CD8-positive, alpha-beta memory T cell (primary cell): ENCODE measurements at regions not wholly inside any gene's neighbourhood (a gene's known extent, or its start where the extent isn't known, plus 50 kb on each side); places are given as distances from the start of the nearest gene placed in this dataset.

ENCODE experiments used
- CTCF ChIA-PET: fragments of 350-600 bp; sonication (Branson Sonifier 250); formaldehyde crosslinking; loops from one replicate; lab custom pipeline; 2021; ENCODE audit warnings: antibody characterized with exemption; lab: Charles Lee
- POLR2A ChIA-PET: fragments of 350-600 bp; sonication (Branson Sonifier 250); formaldehyde crosslinking; loops from one replicate; lab custom pipeline; 2021; ENCODE audit warnings: antibody characterized with exemption; lab: Charles Lee
- DNase-seq, 5 donors: peaks; one replicate each; pipeline versions ENCODE4 v3.0.0 to v3.0.0-alpha.2; 2020 to 2022; ENCODE audit warnings: mixed read lengths in 1 of 5
- H3K27ac ChIP-seq: one replicate; pipeline ENCODE4 v1.7.0; 2013; ENCODE audit warnings: low read depth, mild to moderate bottlenecking, low read length, moderate library complexity
- H3K27me3 ChIP-seq: 2 replicates; pipeline ENCODE4 v1.7.0; 2013; ENCODE audit warnings: low read length, mild to moderate bottlenecking; ENCODE audit not compliant: insufficient read depth, poor library complexity, severe bottlenecking
- H3K36me3 ChIP-seq: 2 replicates; pipeline ENCODE4 v1.7.0; 2013; ENCODE audit warnings: mild to moderate bottlenecking, low read length, moderate library complexity; ENCODE audit not compliant: insufficient read depth
- H3K4me1 ChIP-seq: 2 replicates; pipeline ENCODE4 v1.7.0; 2013; ENCODE audit warnings: mild to moderate bottlenecking, low read length, moderate library complexity; ENCODE audit not compliant: insufficient read depth
- H3K4me3 ChIP-seq: 2 replicates; pipeline ENCODE4 v1.7.0; 2013; ENCODE audit warnings: mild to moderate bottlenecking, low read length
- H3K9me3 ChIP-seq: 2 replicates; pipeline ENCODE4 v1.7.0; 2013; ENCODE audit warnings: mild to moderate bottlenecking, low read length
- H3K27ac Mint-ChIP-seq, 8 donors: one replicate each; pipeline ENCODE4 v1.8.0; 2020 to 2021; ENCODE audit warnings: mixed read lengths in 8 of 8, mild to moderate bottlenecking in 6 of 8, inconsistent platforms in 3 of 8, moderate library complexity in 3 of 8
- H3K27me3 Mint-ChIP-seq, 2 donors: one replicate each; pipeline ENCODE4 v1.8.0; 2020 to 2021; ENCODE audit warnings: mixed read lengths in 2 of 2, mild to moderate bottlenecking in 1 of 2, moderate library complexity in 1 of 2
- H3K36me3 Mint-ChIP-seq, 3 donors: one replicate each; pipeline ENCODE4 v1.8.0; 2020 to 2021; ENCODE audit warnings: mixed read lengths in 3 of 3, inconsistent platforms in 1 of 3, mild to moderate bottlenecking in 1 of 3
- H3K4me1 Mint-ChIP-seq, 3 donors: one replicate each; pipeline ENCODE4 v1.8.0; 2020 to 2021; ENCODE audit warnings: mixed read lengths in 3 of 3, inconsistent platforms in 1 of 3, mild to moderate bottlenecking in 1 of 3
- H3K4me3 Mint-ChIP-seq, 7 donors: one replicate each; pipeline ENCODE4 v1.8.0; 2020 to 2021; ENCODE audit warnings: mixed read lengths in 7 of 7, mild to moderate bottlenecking in 6 of 7, moderate library complexity in 4 of 7, inconsistent platforms in 2 of 7
- H3K9me3 Mint-ChIP-seq, 5 donors: one replicate each; pipeline ENCODE4 v1.8.0; 2020 to 2022; ENCODE audit warnings: mixed read lengths in 5 of 5, mild to moderate bottlenecking in 3 of 5, moderate library complexity in 2 of 5, inconsistent platforms in 1 of 5

DNA sequence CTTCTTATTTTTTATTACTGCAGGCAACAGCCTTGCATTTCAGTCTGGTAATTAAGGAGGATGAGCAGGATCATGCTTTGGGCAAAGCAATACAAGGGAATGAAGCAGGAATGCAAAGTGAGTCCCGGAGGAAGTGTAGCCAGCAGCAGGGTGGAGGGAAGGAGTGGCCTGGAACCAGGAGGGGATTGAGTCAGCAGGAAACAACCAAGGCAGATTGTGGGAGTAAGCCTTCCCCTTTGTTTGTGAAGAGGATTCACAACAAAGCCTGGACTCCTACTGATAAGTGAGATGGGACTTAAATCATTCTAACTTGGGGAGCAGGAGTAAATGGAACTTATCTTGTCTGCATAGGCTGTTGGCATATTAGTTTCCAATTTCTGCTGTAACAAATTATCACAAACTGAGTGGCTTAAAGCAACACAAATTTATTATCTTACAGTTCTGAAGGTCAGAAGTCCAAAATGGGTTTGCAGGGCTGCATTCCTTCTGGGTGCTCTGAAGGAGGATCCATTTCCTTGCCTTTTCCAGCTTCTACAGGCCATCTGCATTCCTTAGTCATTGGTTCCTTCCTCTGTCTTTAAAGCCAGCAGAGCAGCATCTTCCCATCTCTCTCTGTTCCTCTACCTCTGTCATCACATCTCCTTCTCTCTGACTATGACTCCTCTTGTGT lies 93.2 kb upstream of the AP1S2 start:
- no peak for DNase-seq
- ChIA-PET CTCF (no interaction called here), POLR2A (no interaction called here)
- Mint-ChIP-seq H3K36me3 (no peaks in the 10 kb centered on the region), H3K4me1 (no peaks in the 10 kb centered on the region), H3K4me3 (no peak overlapping the region), H3K9me3 (no peaks in the 10 kb centered on the region), H3K27me3 (peaks cover 8 to 15% of the 10 kb centered on the region in 2 donors), H3K27ac (no peak overlapping the region)
- Histone ChIP-seq H3K4me3 (no peak overlapping the region), H3K36me3 (no peaks in the 10 kb centered on the region), H3K27me3 (no peaks in the 10 kb centered on the region), H3K4me1 (no peaks in the 10 kb centered on the region), H3K9me3 (no peaks in the 10 kb centered on the region), H3K27ac (no peak overlapping the region)

DNA sequence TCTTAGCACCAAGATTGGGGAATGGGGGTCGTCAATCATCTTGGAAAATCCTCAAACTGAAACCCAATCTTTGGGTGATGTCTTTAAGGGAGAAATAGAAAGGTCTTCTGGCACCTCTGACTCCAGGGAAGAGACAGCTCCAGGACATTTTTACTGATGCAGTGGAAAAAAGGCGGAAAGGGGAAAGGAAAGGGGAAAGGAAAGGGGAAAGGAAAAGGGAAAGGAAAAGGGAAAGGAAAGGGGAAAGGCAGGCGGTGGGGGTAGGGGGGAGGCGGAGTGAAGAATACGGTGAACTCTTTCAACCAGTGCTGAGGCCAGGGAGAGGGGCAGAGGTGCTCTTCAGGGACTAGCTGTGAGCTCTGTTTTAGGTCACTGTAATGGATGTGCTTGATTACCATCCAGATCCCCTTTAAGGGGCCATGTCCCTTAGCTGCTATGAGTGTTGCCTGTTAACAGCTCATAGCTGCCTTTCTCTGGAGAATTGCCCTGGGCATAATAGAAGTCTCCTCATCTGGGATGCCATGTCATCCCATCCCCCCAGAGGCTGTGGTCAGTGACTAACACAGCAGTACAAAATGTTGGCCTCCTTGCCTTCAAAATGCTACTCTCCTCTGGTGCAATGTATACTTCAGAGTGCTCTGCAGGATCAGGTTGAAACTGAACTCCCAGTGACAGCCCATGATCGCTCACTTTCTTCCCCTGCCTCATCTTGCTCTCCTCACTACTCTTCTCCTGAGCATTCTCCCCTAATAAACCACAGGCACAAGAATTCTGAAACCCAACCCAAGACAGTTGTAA lies 92.4 kb upstream of the AP1S2 start:
- Mint-ChIP-seq H3K36me3 (no peaks in the 10 kb centered on the region), H3K27me3 (peaks cover 8 to 15% of the 10 kb centered on the region in 2 donors), H3K4me1 (no peaks in the 10 kb centered on the region), H3K4me3 (no peak overlapping the region), H3K9me3 (no peaks in the 10 kb centered on the region), H3K27ac (no peak overlapping the region)
- no peak overlapping the region for H3K4me3 ChIP-seq
- H3K36me3 ChIP-seq: no peaks in the 10 kb centered on the region
- CTCF ChIA-PET: no interaction called here
- no peaks in the 10 kb centered on the region for H3K9me3 ChIP-seq
- no peaks in the 10 kb centered on the region for H3K27me3 ChIP-seq
- no peak overlapping the region for H3K27ac ChIP-seq
- POLR2A ChIA-PET: no interaction called here
- no peaks in the 10 kb centered on the region for H3K4me1 ChIP-seq
- DNase-seq: no peak

DNA sequence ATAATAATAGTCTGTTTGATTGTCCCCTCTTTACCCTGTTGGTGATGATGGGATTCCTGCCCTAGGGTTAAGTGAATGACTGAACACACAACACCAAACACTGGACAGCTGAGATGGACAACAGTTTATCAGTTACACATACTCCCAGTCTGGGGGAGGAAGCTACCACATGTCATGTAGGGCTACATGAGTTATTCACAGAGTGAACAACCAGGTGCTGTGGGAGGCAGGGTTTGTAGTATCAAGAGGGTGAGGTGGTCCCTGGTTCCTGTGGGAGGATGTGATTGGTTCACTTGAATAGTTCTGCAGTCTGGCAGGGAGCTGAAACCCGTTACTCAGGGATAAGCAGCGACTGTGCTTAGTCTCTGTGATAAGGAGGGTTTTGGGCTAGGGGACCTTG lies 88.8 kb upstream of the AP1S2 start:
- ChIA-PET CTCF (no interaction called here), POLR2A (no interaction called here)
- Histone ChIP-seq H3K9me3 (no peaks in the 10 kb centered on the region), H3K4me1 (no peaks in the 10 kb centered on the region), H3K27me3 (no peaks in the 10 kb centered on the region), H3K27ac (no peak overlapping the region), H3K36me3 (no peaks in the 10 kb centered on the region), H3K4me3 (no peak overlapping the region)
- Mint-ChIP-seq H3K36me3 (no peaks in the 10 kb centered on the region), H3K27me3 (peaks cover 9 to 11% of the 10 kb centered on the region in 2 donors), H3K4me1 (no peaks in the 10 kb centered on the region), H3K27ac (no peak overlapping the region), H3K9me3 (peaks cover 0 to 4% (median 2%) of the 10 kb centered on the region in 5 donors), H3K4me3 (no peak overlapping the region)
- DNase-seq: no peak

DNA sequence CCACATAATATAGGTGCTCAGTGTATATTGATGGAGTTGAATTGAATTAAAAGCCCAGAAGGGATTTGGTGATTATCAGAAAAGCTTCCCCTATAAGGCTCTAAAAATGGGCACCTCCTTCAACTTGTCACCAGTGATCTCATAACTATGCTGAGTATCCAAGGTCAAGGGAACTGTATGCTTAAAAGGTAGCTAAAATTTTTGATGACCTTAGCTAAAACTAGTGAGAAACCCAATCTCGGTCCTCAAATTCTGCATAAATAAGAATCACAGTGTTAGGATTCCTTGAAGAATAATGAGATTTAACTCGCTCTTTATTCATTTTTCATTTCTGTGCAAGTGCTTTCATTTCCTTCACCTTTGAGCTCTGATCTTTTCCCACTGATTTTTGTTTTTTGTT lies 87.7 kb upstream of the AP1S2 start:
- Mint-ChIP-seq H3K9me3 (peaks cover 0 to 4% (median 2%) of the 10 kb centered on the region in 5 donors), H3K27me3 (peaks cover 7 to 10% of the 10 kb centered on the region in 2 donors), H3K4me3 (no peak overlapping the region), H3K27ac (no peak overlapping the region), H3K4me1 (no peaks in the 10 kb centered on the region), H3K36me3 (no peaks in the 10 kb centered on the region)
- Histone ChIP-seq H3K27me3 (no peaks in the 10 kb centered on the region), H3K4me3 (no peak overlapping the region), H3K36me3 (no peaks in the 10 kb centered on the region), H3K9me3 (no peaks in the 10 kb centered on the region), H3K27ac (no peak overlapping the region), H3K4me1 (no peaks in the 10 kb centered on the region)
- DNase-seq: no peak
- POLR2A ChIA-PET: no interaction called here
- CTCF ChIA-PET: no interaction called here

DNA sequence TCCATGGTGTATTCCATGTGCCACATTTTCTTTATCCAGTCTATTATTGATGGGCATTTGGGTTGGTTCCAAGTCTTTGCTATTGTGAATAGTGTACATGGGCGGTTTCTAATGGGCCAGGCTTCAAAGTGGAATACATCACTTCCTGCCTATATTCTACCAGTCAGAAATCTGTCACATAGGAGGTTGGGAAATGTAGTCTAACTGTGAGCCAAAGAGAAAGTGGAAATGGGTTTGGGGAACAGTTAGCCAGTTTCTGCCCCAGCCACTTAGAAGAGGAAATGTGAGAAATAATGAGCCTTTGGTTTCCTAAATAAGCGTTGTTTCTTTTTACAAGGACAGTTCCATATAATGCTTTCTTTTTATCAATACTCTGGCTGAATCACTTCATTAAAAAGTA lies 85.1 kb upstream of the AP1S2 start:
- no peak for DNase-seq
- Mint-ChIP-seq H3K36me3 (no peaks in the 10 kb centered on the region), H3K27me3 (peaks cover 6 to 8% of the 10 kb centered on the region in 2 donors), H3K9me3 (peaks cover 0 to 4% (median 2%) of the 10 kb centered on the region in 5 donors), H3K4me3 (no peak overlapping the region), H3K4me1 (no peaks in the 10 kb centered on the region), H3K27ac (no peak overlapping the region)
- no peaks in the 10 kb centered on the region for H3K9me3 ChIP-seq
- no peaks in the 10 kb centered on the region for H3K27me3 ChIP-seq
- H3K36me3 ChIP-seq: no peaks in the 10 kb centered on the region
- H3K4me1 ChIP-seq: no peaks in the 10 kb centered on the region
- H3K4me3 ChIP-seq: no peak overlapping the region
- CTCF ChIA-PET: no interaction called here
- H3K27ac ChIP-seq: no peak overlapping the region
- POLR2A ChIA-PET: no interaction called here

DNA sequence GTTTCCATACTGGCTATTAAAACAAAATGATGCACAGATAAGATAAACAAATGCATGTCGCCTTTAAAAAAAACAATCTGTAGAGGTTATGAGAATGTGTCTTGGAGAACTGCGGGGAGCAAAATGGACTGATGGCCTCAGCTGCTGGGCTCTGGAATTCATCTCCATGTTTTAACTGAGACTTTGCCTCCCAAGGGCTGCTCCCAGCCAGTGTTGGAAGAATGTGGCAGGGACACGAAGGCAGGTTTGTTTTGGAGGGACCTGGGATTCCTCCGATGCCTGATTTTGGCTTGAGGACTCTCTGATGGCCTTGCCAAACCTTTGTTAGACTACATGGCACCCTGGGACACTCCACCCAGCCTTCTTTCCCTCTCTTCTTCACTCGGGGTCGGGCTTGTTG lies 83.5 kb upstream of the AP1S2 start:
- Histone ChIP-seq H3K36me3 (no peaks in the 10 kb centered on the region), H3K4me1 (no peaks in the 10 kb centered on the region), H3K9me3 (no peaks in the 10 kb centered on the region), H3K4me3 (no peak overlapping the region), H3K27me3 (no peaks in the 10 kb centered on the region), H3K27ac (no peak overlapping the region)
- Mint-ChIP-seq H3K36me3 (no peaks in the 10 kb centered on the region), H3K4me3 (no peak overlapping the region), H3K27ac (no peak overlapping the region), H3K4me1 (no peaks in the 10 kb centered on the region), H3K27me3 (peaks cover 12 to 15% of the 10 kb centered on the region in 2 donors), H3K9me3 (peaks cover 0 to 4% (median 2%) of the 10 kb centered on the region in 5 donors)
- POLR2A ChIA-PET: no interaction called here
- no peak for DNase-seq
- CTCF ChIA-PET: no interaction called here

DNA sequence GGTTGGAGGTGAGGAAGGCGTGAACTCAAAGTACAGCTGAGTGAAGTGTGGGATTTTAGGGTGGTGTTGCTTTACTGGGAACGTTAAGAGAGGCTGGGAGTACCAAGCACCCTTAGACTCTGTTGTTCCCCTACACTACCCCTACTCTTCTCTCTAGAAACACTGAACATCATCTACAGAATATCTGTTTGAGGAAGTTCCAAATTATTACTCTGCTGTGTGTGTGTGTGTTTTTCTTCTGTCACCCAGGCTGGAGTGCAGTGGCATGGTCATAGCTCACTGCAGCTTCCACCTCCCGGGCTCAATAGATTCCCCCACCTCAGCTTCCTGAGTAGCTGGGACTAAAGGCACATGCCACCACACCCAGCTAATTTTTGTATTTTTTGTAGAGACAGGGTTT lies 76.7 kb upstream of the AP1S2 start:
- Mint-ChIP-seq H3K27me3 (peaks cover 32 to 39% of the 10 kb centered on the region in 2 donors), H3K36me3 (no peaks in the 10 kb centered on the region), H3K4me3 (no peak overlapping the region), H3K27ac (no peak overlapping the region), H3K4me1 (no peaks in the 10 kb centered on the region), H3K9me3 (no peaks in the 10 kb centered on the region)
- H3K27ac ChIP-seq: no peak overlapping the region
- no peak overlapping the region for H3K4me3 ChIP-seq
- no peak for DNase-seq
- POLR2A ChIA-PET: no interaction called here
- H3K9me3 ChIP-seq: no peaks in the 10 kb centered on the region
- CTCF ChIA-PET: no interaction called here
- H3K4me1 ChIP-seq: no peaks in the 10 kb centered on the region
- H3K27me3 ChIP-seq: no peaks in the 10 kb centered on the region
- H3K36me3 ChIP-seq: no peaks in the 10 kb centered on the region

DNA sequence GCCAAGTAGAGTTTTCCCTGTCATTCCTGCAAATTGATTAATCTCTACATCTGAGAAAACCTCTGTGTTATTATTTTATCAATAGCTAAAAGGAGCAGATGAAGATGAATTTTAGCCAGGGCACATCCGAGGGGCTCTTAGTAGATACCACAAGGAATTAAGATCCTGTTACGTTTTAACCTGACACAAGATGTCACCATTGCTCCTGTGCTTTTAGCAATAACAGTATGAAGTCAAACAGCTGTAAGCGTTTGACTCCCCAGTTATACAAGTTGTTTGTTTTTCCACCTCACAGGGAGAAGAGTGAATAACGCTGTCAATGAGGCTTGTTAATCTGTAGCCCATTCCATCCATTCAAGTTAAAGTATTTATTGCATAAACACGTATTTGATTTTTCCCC lies 76.0 kb upstream of the AP1S2 start:
- no peak overlapping the region for H3K27ac Mint-ChIP-seq
- ChIA-PET CTCF (no interaction called here), POLR2A (no interaction called here)
- no peaks in the 10 kb centered on the region for H3K4me1 ChIP-seq
- no peak for DNase-seq
- H3K4me3 ChIP-seq: no peak overlapping the region
- H3K36me3 ChIP-seq: no peaks in the 10 kb centered on the region
- H3K27me3 Mint-ChIP-seq: peaks cover 29 to 41% of the 10 kb centered on the region in 2 donors
- no peaks in the 10 kb centered on the region for H3K27me3 ChIP-seq
- no peaks in the 10 kb centered on the region for H3K4me1 Mint-ChIP-seq
- H3K9me3 Mint-ChIP-seq: no peaks in the 10 kb centered on the region
- no peaks in the 10 kb centered on the region for H3K36me3 Mint-ChIP-seq
- H3K27ac ChIP-seq: no peak overlapping the region
- no peaks in the 10 kb centered on the region for H3K9me3 ChIP-seq
- H3K4me3 Mint-ChIP-seq: no peak overlapping the region
